ENCODE measurements at regions not wholly inside any gene's neighbourhood (a gene's known extent, or its start where the extent isn't known, plus 50 kb on each side); places are given as distances from the start of the nearest gene placed in this dataset.

GRCh38 chr6:140205795-140206593 lies 831.5 kb upstream of the CITED2 start:
- Histone ChIP-seq H3K4me3 (no peak overlapping the region), H3K4me1 (peaks cover 0 to 14% (median 0%) of the 10 kb centered on the region in 3 donors), H3K36me3 (no peaks in the 10 kb centered on the region), H3K27ac (no peak overlapping the region), H3K27me3 (no peaks in the 10 kb centered on the region), H3K9me3 (no peaks in the 10 kb centered on the region)
- intact Hi-C loops (cut with DNase I), result no loop called here
- WGBS, 2 donors, result 73 to 85% methylated on average over 8 to 12 of the region's 12 CpGs
- DNase-seq, result no peak
- TF ChIP-seq CTCF (IDR thresholded peaks at IDR 0.05), result no peak

GRCh38 chr6:140204154-140204553 lies 829.7 kb upstream of the CITED2 start:
- Histone ChIP-seq H3K9me3 (no peaks in the 10 kb centered on the region), H3K4me3 (no peak overlapping the region), H3K36me3 (no peaks in the 10 kb centered on the region), H3K27ac (no peak overlapping the region), H3K4me1 (peaks cover 0 to 14% (median 0%) of the 10 kb centered on the region in 3 donors), H3K27me3 (no peaks in the 10 kb centered on the region)
- no peak for TF ChIP-seq CTCF (IDR thresholded peaks at IDR 0.05)
- TF ChIP-seq POLR2A (IDR thresholded peaks at IDR 0.05), result no peak
- no peak for DNase-seq
- intact Hi-C loops (cut with DNase I), result no loop called here

DNA sequence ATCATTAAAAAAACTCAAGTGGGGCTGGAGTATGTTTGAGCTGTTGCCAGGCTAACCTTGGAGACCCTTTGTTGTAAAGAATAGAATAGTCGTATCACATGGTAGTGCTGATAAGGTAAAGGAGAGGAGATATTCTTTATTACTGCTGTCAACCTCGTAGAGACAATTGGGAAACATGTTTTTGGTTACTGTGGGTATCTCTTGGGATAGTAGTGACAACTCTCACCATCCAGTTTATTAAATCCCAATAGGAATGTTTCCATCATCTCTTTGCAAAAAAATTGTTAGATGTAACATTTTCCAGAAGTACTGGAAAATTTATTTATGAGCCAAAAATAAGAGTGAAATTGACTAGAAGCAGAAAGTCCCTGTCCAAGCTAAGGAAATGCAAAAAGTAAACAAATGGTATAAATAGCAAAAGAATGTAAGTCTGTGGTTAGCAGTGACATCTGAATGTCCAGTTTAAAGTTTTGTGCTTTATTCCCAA lies 829.3 kb upstream of the CITED2 start:
- intact Hi-C loops (cut with DNase I), result no loop called here
- Histone ChIP-seq H3K4me1 (peaks cover 0 to 14% (median 0%) of the 10 kb centered on the region in 3 donors), H3K27ac (no peak overlapping the region), H3K4me3 (no peak overlapping the region), H3K27me3 (no peaks in the 10 kb centered on the region), H3K36me3 (no peaks in the 10 kb centered on the region), H3K9me3 (no peaks in the 10 kb centered on the region)
- WGBS, 2 donors, result 44 to 50% methylated on average over 2 of the region's 2 CpGs
- no peak for TF ChIP-seq POLR2A (IDR thresholded peaks at IDR 0.05)
- no peak for DNase-seq

DNA sequence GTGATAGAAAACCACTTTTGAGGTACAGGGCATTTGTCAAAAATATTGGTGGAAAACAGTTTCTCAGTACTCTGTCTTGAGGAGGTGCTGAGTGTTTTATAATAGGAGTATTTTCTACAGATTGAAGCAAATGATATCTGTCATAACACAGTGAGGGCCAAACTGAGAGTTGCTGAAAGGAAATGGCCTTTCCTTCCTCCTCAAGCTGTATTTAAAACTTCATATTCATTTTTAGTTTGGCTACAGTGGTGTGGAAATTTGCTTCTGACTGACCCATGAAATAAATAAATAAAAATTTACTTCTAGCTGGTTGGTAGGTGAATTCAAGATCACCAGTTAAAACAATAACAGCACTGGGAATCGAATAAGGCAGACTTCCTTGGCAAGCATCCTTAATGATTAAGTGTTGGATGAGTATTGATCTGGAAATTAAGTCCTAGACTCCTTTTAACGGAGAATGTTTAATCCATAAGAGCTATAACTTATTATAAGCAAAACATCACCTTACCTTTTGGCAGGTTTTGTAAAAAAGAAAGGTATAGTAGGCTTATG lies 828.6 kb upstream of the CITED2 start:
- no peak for DNase-seq
- Histone ChIP-seq H3K36me3 (no peaks in the 10 kb centered on the region), H3K4me3 (no peak overlapping the region), H3K27ac (no peak overlapping the region), H3K27me3 (no peaks in the 10 kb centered on the region), H3K9me3 (no peaks in the 10 kb centered on the region), H3K4me1 (peaks cover 0 to 10% (median 0%) of the 10 kb centered on the region in 3 donors)
- no peak for TF ChIP-seq POLR2A (IDR thresholded peaks at IDR 0.05)
- TF ChIP-seq CTCF (IDR thresholded peaks at IDR 0.05), result no peak
- WGBS, 2 donors, result 58 to 59% methylated on average over 2 of the region's 2 CpGs
- intact Hi-C loops (cut with DNase I), result no loop called here

DNA sequence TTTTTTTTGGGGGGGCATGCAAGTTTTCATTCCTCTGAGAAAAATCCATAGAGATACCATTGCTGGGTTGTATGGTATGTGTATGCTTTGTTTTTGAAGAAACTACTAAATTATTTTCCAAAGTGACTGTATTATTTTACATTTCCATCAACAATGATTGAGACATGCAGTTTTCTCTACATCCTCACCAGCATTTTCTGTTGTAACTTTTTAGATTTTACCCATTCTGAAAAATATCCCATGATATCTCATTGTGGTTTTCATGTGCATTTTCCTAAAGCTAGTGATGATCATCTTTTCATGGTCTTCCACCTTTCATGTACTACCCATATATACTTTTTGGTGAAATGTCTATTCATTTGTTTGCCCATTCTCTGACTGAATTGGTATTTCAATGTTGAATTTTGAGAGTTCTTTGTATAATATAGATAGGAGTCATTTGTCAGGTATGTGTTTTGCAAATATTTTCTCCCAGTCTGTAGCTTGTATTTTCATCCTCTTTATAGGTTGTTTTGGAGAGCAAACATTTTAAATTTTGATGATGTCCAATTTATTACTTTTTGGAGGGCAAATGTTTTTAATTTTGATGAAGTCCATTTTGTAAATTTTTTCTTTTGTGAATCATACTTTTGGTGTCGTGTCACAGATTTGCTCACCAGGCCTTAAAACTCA lies 827.5 kb upstream of the CITED2 start:
- no peak overlapping the region for H3K4me3 ChIP-seq
- H3K4me1 ChIP-seq, result peaks cover 0 to 10% (median 0%) of the 10 kb centered on the region in 3 donors
- no peaks in the 10 kb centered on the region for H3K9me3 ChIP-seq
- no peaks in the 10 kb centered on the region for H3K27me3 ChIP-seq
- DNase-seq, result no peak
- H3K36me3 ChIP-seq, result no peaks in the 10 kb centered on the region
- intact Hi-C loops (cut with DNase I), result no loop called here
- TF ChIP-seq CTCF (IDR thresholded peaks at IDR 0.05) (no peak), POLR2A (IDR thresholded peaks at IDR 0.05) (no peak)
- no peak overlapping the region for H3K27ac ChIP-seq
- 88 to 89% methylated on average over 1 of the region's 1 CpG for WGBS, 2 donors
